IPS-20b (cell line): ENCODE measurements at regions not wholly inside any gene's neighbourhood (a gene's known extent, or its start where the extent isn't known, plus 50 kb on each side); places are given as distances from the start of the nearest gene placed in this dataset.

Source experiments
- H3K27ac ChIP-seq: one replicate; pipeline ENCODE4 v1.5.1; 2013; ENCODE audit warnings: low read length
- H3K27me3 ChIP-seq: 2 replicates; pipeline ENCODE4 v1.6.1; 2013; ENCODE audit warnings: mild to moderate bottlenecking, low read length, inconsistent platforms; ENCODE audit not compliant: insufficient read depth
- H3K36me3 ChIP-seq: 2 replicates; pipeline ENCODE4 v1.6.1; 2013; ENCODE audit warnings: low read depth, mild to moderate bottlenecking, inconsistent platforms, low read length, moderate library complexity; ENCODE audit not compliant: insufficient read depth
- H3K4me1 ChIP-seq: 2 replicates; pipeline ENCODE4 v1.6.1; 2013; ENCODE audit warnings: mild to moderate bottlenecking, control low read depth, inconsistent platforms, low read length, moderate library complexity; ENCODE audit not compliant: insufficient read depth
- H3K4me3 ChIP-seq: 2 replicates; pipeline ENCODE4 v1.5.1; 2013; ENCODE audit warnings: mild to moderate bottlenecking, low read length, inconsistent platforms
- H3K9ac ChIP-seq: 2 replicates; pipeline ENCODE4 v1.6.1; 2013; ENCODE audit warnings: low read depth, mild to moderate bottlenecking, inconsistent platforms, low read length, moderate library complexity
- H3K9me3 ChIP-seq: 2 replicates; pipeline ENCODE4 v1.6.1; 2013; ENCODE audit warnings: mild to moderate bottlenecking, low read depth, low read length, inconsistent platforms; ENCODE audit not compliant: insufficient read depth

DNA sequence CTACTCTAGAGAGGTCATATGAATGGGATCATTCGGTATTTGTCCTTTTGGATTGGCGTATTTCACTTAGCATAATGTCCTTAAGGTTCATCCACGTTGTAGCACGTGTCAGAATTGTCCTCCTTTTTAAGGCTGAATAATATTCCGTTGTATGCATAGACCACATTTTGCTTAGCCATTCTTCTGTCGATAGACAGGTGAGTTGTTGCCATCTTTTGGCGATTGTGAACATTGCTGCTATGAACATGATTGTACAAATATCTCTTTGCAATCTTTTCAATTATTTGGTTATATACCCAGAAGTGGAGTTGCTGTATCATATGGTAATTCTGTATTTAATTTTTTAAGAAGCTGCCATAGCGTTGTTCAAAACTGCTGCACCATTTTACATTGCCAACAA, 52.4 kb upstream of the GOLGA8J start:
- no peak overlapping the region for H3K4me3 ChIP-seq
- no peak overlapping the region for H3K27ac ChIP-seq
- H3K27me3 ChIP-seq = no peaks in the 10 kb centered on the region
- no peaks in the 10 kb centered on the region for H3K36me3 ChIP-seq
- no peak overlapping the region for H3K9ac ChIP-seq
- H3K9me3 ChIP-seq = peaks cover 7% of the 10 kb centered on the region; the same call in 1 of the 2 replicates
- H3K4me1 ChIP-seq = no peaks in the 10 kb centered on the region

DNA sequence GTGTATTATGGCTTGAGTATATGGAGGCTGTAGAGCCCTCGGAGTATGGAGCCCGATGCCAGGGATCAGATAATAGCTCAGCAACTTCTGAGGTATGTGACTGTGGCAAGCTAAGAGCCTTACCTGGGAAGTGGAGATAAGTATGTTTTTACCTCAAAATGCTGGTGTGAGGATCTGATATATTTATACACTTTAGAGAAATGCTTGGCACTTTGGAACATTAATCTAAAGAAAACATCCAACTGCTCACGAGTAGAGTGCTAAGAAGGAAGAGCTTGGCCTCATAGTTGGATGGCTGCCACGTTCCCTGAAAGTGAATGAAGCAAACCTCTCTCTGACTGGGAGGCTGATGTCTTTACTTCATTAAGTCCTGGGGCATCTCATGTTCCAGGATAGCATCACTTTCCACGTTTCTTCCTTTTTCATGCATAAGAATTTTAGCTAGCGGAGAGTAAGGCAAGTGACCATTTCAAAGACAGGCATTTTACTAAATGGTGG, 58.9 kb upstream of the GOLGA8J start:
- no peaks in the 10 kb centered on the region for H3K36me3 ChIP-seq

DNA sequence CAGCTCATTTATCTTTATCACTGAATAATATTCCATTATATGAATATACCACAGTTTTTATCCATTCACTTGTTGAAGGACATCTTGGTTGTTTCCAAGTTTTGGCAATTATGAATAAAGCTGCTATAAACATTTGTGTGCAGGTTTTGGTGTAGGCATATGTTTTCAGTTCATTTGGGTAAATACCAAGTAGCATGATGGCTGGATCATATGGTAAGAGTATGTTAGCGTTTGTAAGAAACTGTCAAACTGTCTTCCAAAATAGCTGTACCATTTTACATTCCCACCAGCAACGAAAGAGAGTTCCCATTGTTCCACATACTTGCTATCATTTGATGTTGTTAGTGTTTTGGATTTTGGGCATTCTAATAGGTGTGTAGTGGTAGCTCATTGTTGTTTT, 72.0 kb upstream of the GOLGA8J start:
- no peak overlapping the region for H3K4me3 ChIP-seq
- no peaks in the 10 kb centered on the region for H3K27me3 ChIP-seq
- no peaks in the 10 kb centered on the region for H3K9me3 ChIP-seq
- H3K36me3 ChIP-seq = no peaks in the 10 kb centered on the region
- no peak overlapping the region for H3K9ac ChIP-seq
- H3K27ac ChIP-seq = no peak overlapping the region
- no peaks in the 10 kb centered on the region for H3K4me1 ChIP-seq

More for the DNA sequence above, 58.9 kb upstream of the GOLGA8J start:
- Histone ChIP-seq H3K9me3 (no peaks in the 10 kb centered on the region), H3K27ac (no peak overlapping the region), H3K9ac (no peak overlapping the region), H3K4me1 (no peaks in the 10 kb centered on the region), H3K27me3 (no peaks in the 10 kb centered on the region), H3K4me3 (no peak overlapping the region)

DNA sequence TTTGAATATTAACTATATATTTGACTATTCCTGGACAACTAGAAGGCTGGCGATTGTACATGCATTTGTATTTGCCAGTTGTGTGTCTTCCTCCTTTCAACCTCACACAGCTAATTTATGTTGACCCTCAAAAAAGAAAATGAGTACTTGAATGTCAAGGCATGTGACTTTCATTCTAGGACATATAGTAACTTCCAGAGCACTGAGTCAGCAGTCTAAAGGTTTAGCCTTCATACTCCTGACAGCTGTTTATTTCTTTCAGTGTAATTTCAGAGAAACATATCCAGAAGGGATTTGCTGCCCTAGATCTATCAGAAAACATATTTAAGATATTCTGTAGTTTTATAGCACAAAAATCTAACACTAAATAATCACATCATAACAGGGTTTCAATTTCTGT, 74.6 kb upstream of the GOLGA8J start:
- H3K36me3 ChIP-seq = no peaks in the 10 kb centered on the region
- no peak overlapping the region for H3K27ac ChIP-seq
- H3K9me3 ChIP-seq = no peaks in the 10 kb centered on the region
- H3K4me3 ChIP-seq = no peak overlapping the region
- no peaks in the 10 kb centered on the region for H3K27me3 ChIP-seq
- no peaks in the 10 kb centered on the region for H3K4me1 ChIP-seq
- H3K9ac ChIP-seq = no peak overlapping the region

DNA sequence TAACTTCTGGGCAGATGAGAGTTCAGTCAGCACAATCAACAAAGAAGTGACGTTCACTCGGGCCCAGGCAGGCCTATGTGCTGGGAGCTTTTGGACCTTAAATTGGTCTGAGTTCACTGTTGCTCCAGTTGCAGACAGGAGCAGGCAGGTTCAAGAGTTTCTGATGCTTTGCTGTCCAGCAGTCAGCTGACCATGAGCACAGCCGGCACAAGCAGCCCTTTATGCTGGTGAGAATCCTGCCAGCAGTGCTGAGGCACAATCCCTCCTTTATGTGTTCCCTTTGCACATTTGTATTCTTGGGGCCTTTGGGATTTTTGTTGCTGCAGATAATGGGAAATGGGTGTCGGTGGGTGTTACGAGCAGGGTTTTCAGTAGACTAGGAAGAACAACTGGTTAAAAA, 81.2 kb upstream of the GOLGA8J start:
- H3K9ac ChIP-seq = no peak overlapping the region
- H3K27ac ChIP-seq = no peak overlapping the region
- no peak overlapping the region for H3K4me3 ChIP-seq
- H3K27me3 ChIP-seq = no peaks in the 10 kb centered on the region
- H3K36me3 ChIP-seq = no peaks in the 10 kb centered on the region
- H3K4me1 ChIP-seq = no peaks in the 10 kb centered on the region
- H3K9me3 ChIP-seq = no peaks in the 10 kb centered on the region

DNA sequence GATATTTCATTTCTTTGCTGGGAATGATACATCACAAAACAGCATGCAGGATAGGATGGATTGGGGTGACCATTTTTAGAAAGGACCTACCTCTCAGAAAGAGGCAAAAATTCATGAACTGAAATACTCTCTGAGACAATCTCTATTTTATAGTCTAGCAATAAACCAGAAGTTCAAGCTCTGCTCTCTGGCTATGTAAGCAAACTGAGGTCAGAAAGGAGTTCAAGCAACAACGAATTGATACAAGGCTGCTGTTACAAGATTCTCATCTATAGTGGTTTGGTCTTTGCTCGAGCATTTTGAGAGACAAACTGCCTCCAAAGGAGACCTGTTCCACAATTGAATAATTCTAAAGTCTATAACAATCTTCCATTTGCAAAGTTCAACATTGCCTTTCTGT, 84.7 kb upstream of the GOLGA8J start:
- no peaks in the 10 kb centered on the region for H3K9me3 ChIP-seq
- peaks cover 6% of the 10 kb centered on the region; the same call in 1 of the 2 replicates for H3K4me1 ChIP-seq
- H3K9ac ChIP-seq = no peak overlapping the region
- H3K4me3 ChIP-seq = no peak overlapping the region
- H3K27me3 ChIP-seq = no peaks in the 10 kb centered on the region; the same call in 1 of the 2 replicates
- no peak overlapping the region for H3K27ac ChIP-seq
- H3K36me3 ChIP-seq = no peaks in the 10 kb centered on the region

DNA sequence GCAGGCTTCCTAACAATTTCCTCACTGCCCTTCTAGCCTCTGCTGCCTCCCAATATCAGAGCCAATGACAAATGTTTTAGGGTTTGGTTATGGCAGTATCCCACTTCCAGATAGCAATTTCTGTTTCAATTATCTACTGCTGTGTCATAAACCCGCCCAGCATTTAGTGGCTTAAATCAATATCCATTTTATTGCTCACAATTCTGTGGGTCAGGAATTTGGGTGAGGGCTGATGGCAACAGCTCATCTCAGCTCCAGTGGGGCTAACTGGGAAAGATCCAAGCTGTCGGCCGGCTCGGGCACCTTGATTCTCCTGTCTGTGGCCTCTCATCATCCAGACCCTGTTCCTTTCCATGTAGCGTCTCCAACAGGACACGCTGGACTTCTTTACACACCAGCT, 85.3 kb upstream of the GOLGA8J start:
- Histone ChIP-seq H3K4me3 (no peak overlapping the region), H3K36me3 (no peaks in the 10 kb centered on the region), H3K27ac (no peak overlapping the region), H3K9ac (no peak overlapping the region), H3K27me3 (no peaks in the 10 kb centered on the region; the same call in 1 of the 2 replicates), H3K4me1 (peaks cover 6% of the 10 kb centered on the region; the same call in 1 of the 2 replicates), H3K9me3 (no peaks in the 10 kb centered on the region)

DNA sequence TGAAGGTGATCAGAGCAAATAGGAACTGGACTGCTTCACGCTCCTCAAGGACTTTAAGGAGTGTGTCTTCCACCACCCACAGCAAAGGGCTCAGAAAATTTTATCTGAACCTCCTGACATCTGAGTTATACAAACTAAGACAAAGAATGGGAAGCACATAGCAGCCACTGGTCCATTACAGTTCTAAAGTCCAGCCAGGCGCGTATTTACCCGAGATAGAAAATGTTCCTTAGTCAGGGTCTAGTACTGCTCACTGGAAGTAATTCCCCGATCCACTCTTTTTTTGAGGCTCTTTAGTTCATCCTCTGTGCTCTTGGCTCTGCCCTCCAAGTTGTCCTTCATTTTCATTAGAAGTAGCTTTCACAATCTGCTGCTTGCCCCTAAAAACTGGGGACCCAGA, 88.5 kb upstream of the GOLGA8J start:
- no peaks in the 10 kb centered on the region; the same call in 1 of the 2 replicates for H3K27me3 ChIP-seq
- no peak overlapping the region; the same call in 1 of the 2 replicates for H3K9ac ChIP-seq
- H3K36me3 ChIP-seq = no peaks in the 10 kb centered on the region
- no peak overlapping the region for H3K4me3 ChIP-seq
- H3K4me1 ChIP-seq = peaks cover 6% of the 10 kb centered on the region; the same call in 1 of the 2 replicates
- no peak overlapping the region for H3K27ac ChIP-seq
- no peaks in the 10 kb centered on the region for H3K9me3 ChIP-seq

DNA sequence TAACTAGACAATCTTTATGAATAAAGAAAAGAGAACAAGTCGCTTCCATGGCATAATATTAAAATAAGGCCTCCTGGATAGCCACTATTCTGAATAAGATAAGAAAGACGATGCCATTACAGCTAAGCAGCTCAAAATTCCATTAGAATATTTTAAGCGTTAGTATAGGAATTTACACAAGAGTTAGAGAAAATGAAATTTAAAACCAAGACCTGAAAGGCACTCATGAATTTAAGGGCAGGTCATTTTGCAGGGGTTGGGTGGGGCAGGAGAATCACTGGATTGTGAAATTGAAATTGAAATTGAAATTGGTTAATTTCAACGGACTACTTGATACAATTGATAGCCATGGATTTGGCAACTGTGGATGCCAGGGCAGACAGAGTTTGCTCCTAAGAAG, 91.8 kb upstream of the GOLGA8J start:
- H3K4me1 ChIP-seq = peaks cover 8% of the 10 kb centered on the region; the same call in 1 of the 2 replicates
- no peaks in the 10 kb centered on the region for H3K36me3 ChIP-seq
- H3K9me3 ChIP-seq = no peaks in the 10 kb centered on the region
- H3K9ac ChIP-seq = no peak overlapping the region
- no peaks in the 10 kb centered on the region; the same call in 1 of the 2 replicates for H3K27me3 ChIP-seq
- H3K4me3 ChIP-seq = no peak overlapping the region
- no peak overlapping the region for H3K27ac ChIP-seq

DNA sequence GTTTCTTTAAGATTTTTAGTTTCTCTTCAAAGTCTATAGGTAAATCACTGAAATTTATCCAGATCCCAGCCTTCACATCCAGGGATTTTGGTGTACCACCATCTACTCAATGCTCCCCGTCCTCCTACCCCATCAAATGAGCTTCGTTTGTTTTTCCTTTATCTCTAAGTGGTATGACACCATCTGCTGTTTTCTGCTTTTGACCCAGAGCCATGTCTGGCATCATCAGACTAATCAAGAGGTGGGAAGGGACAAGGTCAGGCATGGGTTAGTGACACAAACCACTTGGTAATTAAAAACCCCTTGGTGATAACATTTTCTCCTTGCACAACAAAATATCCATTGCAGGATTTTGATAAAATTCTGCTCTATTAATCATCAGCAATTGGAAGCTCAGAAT, 92.7 kb upstream of the GOLGA8J start:
- Histone ChIP-seq H3K9ac (no peak overlapping the region), H3K27ac (no peak overlapping the region), H3K36me3 (no peaks in the 10 kb centered on the region), H3K9me3 (no peaks in the 10 kb centered on the region), H3K4me3 (no peak overlapping the region), H3K27me3 (no peaks in the 10 kb centered on the region; the same call in 1 of the 2 replicates), H3K4me1 (peaks cover 10% of the 10 kb centered on the region; the same call in 1 of the 2 replicates)

DNA sequence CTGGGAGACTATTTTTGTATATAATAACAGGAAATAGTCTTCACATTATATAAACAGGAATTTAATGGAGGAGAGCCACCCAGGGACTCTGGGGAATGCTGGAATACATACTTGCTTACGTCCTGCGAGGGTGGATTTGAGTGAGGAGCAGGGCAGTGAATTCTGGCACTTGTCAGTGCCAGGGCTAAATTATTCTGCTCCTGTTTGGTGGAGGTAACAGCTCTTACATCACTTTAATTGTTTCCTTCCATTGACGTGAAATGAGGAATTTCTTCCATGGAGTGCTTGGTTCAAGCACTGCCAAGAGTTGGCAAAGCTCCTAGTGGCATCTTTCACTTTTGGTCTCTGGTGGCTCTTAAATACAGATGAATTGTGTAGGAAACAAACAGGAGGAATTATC, 94.1 kb upstream of the GOLGA8J start:
- no peak overlapping the region for H3K9ac ChIP-seq
- H3K36me3 ChIP-seq = no peaks in the 10 kb centered on the region
- no peak overlapping the region for H3K4me3 ChIP-seq
- H3K4me1 ChIP-seq = peaks cover 8% of the 10 kb centered on the region; the same call in 1 of the 2 replicates
- H3K27me3 ChIP-seq = no peaks in the 10 kb centered on the region
- H3K9me3 ChIP-seq = no peaks in the 10 kb centered on the region
- no peak overlapping the region for H3K27ac ChIP-seq

DNA sequence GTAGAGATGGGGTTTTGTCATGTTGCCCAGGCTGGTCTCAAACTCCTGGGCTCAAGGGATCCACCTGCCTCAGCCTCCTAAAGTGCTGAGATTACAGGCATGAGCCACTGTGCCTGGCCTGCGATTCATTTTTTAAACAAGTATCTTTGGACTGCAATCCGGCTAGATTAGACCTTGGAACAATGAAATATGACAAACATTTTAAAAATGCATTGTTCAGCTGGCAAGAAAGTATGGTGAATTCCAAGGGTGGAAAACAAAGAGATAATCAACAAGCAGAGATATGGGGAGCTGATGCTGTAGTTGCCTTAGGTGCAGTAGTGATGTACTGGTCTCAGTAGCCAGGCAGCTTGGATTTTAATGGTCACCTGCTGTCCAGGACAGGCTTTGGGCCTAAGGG, 95.8 kb upstream of the GOLGA8J start:
- H3K9me3 ChIP-seq = no peaks in the 10 kb centered on the region
- H3K36me3 ChIP-seq = no peaks in the 10 kb centered on the region
- H3K9ac ChIP-seq = no peak overlapping the region
- no peaks in the 10 kb centered on the region for H3K27me3 ChIP-seq
- no peak overlapping the region for H3K27ac ChIP-seq
- H3K4me3 ChIP-seq = no peak overlapping the region
- peaks cover 6% of the 10 kb centered on the region; the same call in 1 of the 2 replicates for H3K4me1 ChIP-seq
